Transverse colon (tissue), 4 donors: ENCODE measurements at regions not wholly inside any gene's neighbourhood (a gene's known extent, or its start where the extent isn't known, plus 50 kb on each side); places are given as distances from the start of the nearest gene placed in this dataset.

ENCODE experiments used
- DNase-seq: peaks from one replicate; pipeline ENCODE4 v3.0.0-alpha.2; 2019
- H3K27ac ChIP-seq, 4 donors: fragments of 200-600 bp; sonication (generic); 2 replicates each; pipeline ENCODE4 v1.5.1; 2016 to 2018; ENCODE audit warnings: inconsistent platforms in 4 of 4
- H3K27me3 ChIP-seq: fragments of 200-600 bp; sonication (generic); 2 replicates; pipeline ENCODE4 v1.5.1; 2017; ENCODE audit warnings: inconsistent platforms
- H3K36me3 ChIP-seq, 4 donors: fragments of 200-600 bp; sonication (generic); 2 replicates each; pipeline ENCODE4 v1.5.1; 2017 to 2019; ENCODE audit warnings: inconsistent platforms in 4 of 4
- H3K4me1 ChIP-seq, 4 donors: fragments of 200-600 bp; sonication (generic); 2 replicates each; pipeline ENCODE4 v1.5.1; 2017 to 2020; ENCODE audit warnings: inconsistent platforms in 4 of 4
- H3K4me3 ChIP-seq, 4 donors: fragments of 200-600 bp; sonication (generic); 1 replicate in 1 of 4; 2 replicates in 3 of 4; pipeline versions ENCODE4 v1.5.1 to v1.6.1; 2017 to 2019; ENCODE audit warnings: inconsistent platforms in 4 of 4
- H3K9me3 ChIP-seq, 2 donors: fragments of 200-600 bp; sonication (generic); 2 replicates each; pipeline ENCODE4 v1.5.1; 2017 to 2019; ENCODE audit warnings: inconsistent platforms in 2 of 2
- EP300 ChIP-seq: sonication (generic); formaldehyde crosslinking; IDR thresholded peaks from one replicate; pipeline ENCODE4 v1.6.1; 2017; ENCODE audit warnings: antibody characterized with exemption, low read depth
- POLR2A ChIP-seq: fragments of 450-650 bp; IDR thresholded peaks from one replicate; pipeline ENCODE4 v1.6.1; 2016; ENCODE audit warnings: antibody characterized with exemption, mild to moderate bottlenecking, moderate library complexity
- POLR2AphosphoS5 ChIP-seq, 3 donors: sonication (generic); formaldehyde crosslinking; IDR thresholded peaks; one replicate each; pipeline ENCODE4 v1.6.1; 2016; ENCODE audit warnings: antibody characterized with exemption in 3 of 3
- WGBS, 2 donors: methylation state at CpG; one replicate each; pipeline ENCODE4 v1.1.5; 2018; ENCODE audit warnings: low coverage in 1 of 2; 5-methylcytosine and 5-hydroxymethylcytosine counted together
- in situ Hi-C, 4 donors: fragments of 200-750 bp; cut with MboI; loops; one replicate each; pipeline versions ENCODE4 v1.15.0 to v1.15.1; 2017; ENCODE audit warnings: low sequenced_read_pairs in 3 of 4, low pct_ligation_motif_present in 1 of 4, low pct_unique_long_range_greater_than_20kb in 1 of 4
- intact Hi-C: fragments of 100-400 bp; cut with DNase I; formaldehyde crosslinking; loops from one replicate; pipeline ENCODE4 v1.15.1; 2023; ENCODE audit warnings: low total_unique reads
- TF ChIP-seq, protein P1 (sequence below), 5 experiments: fragments of 200-600 bp in 3 of 5; fragments of 450-650 bp in 2 of 5; sonication (generic) in 3 of 5; IDR thresholded peaks; 1 replicate in 2 of 5; 2 replicates in 3 of 5; pipeline ENCODE4 v1.5.1; 2016 to 2017; ENCODE audit warnings: antibody characterized with exemption in 5 of 5, inconsistent platforms in 3 of 5, mild to moderate bottlenecking in 2 of 5, moderate library complexity in 1 of 5

DNA sequence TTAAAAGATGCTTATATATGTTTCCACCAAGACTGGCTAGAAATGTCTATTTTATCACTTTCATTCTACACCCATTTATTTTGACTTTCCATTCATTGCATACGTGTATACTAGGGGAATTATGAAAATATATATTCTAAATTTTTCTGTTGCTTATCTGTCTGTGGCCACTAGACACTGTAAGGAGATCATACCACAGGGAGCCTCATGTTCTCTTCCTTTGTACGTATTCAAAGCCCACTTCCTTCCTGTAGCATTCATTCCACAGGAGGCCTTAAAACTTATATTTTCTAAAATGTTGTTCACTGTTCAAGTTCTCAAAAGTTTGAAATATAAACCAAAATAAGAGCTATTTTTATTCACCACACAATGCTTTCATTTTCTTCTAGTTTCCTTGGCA is 1848.9 kb upstream of the TENM3 start:
- in situ Hi-C loops, result no loop called here
- Histone ChIP-seq H3K9me3 (no peaks in the 10 kb centered on the region), H3K27me3 (no peaks in the 10 kb centered on the region), H3K27ac (no peak overlapping the region), H3K4me3 (no peak overlapping the region), H3K4me1 (no peaks in the 10 kb centered on the region), H3K36me3 (no peaks in the 10 kb centered on the region)
- no peak for DNase-seq
- 45 to 67% methylated on average over 2 of the region's 2 CpGs for WGBS, 2 donors
- TF ChIP-seq EP300 (no peak), POLR2AphosphoS5 (IDR thresholded peaks at IDR 0.05) (no peak), POLR2A (no peak)
- TF ChIP-seq, protein P1, sequence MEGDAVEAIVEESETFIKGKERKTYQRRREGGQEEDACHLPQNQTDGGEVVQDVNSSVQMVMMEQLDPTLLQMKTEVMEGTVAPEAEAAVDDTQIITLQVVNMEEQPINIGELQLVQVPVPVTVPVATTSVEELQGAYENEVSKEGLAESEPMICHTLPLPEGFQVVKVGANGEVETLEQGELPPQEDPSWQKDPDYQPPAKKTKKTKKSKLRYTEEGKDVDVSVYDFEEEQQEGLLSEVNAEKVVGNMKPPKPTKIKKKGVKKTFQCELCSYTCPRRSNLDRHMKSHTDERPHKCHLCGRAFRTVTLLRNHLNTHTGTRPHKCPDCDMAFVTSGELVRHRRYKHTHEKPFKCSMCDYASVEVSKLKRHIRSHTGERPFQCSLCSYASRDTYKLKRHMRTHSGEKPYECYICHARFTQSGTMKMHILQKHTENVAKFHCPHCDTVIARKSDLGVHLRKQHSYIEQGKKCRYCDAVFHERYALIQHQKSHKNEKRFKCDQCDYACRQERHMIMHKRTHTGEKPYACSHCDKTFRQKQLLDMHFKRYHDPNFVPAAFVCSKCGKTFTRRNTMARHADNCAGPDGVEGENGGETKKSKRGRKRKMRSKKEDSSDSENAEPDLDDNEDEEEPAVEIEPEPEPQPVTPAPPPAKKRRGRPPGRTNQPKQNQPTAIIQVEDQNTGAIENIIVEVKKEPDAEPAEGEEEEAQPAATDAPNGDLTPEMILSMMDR (IDR thresholded peaks at IDR 0.05), result no peak
- intact Hi-C loops, result no loop called here

DNA sequence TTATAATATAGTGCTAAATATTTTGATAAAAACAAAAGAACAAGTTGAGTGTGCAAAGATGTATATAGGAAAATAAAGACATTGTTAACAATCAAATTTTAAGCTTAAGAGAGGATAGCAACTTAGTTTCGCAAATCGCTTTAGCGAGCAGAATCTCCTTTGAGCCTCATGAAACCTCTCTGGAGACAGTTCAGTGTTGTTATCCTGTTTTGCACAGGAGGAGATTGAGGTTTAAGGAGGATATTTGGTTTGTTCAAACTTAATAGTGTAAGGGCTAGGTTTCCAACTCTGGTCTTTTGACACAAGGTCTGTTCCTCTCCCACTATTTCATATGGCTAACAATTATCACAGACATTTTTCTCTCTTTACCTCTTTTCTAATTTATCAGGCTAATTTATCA is 1848.5 kb upstream of the TENM3 start:
- 69 to 92% methylated on average over 3 of the region's 3 CpGs for WGBS, 2 donors
- DNase-seq, result no peak
- no peaks in the 10 kb centered on the region for H3K36me3 ChIP-seq
- TF ChIP-seq EP300, result no peak
- no peak for TF ChIP-seq POLR2A
- TF ChIP-seq, protein P1 (IDR thresholded peaks at IDR 0.05), result no peak
- TF ChIP-seq POLR2AphosphoS5 (IDR thresholded peaks at IDR 0.05), result no peak
- intact Hi-C loops (no loop called here), in situ Hi-C loops (no loop called here)
- H3K27me3 ChIP-seq, result no peaks in the 10 kb centered on the region
- no peaks in the 10 kb centered on the region for H3K4me1 ChIP-seq
- H3K4me3 ChIP-seq, result no peak overlapping the region
- no peak overlapping the region for H3K27ac ChIP-seq
- no peaks in the 10 kb centered on the region for H3K9me3 ChIP-seq

GRCh38 chr4:180398564-180398963 is 1844.6 kb upstream of the TENM3 start:
- WGBS, 2 donors, result 73 to 75% methylated on average over 4 of the region's 4 CpGs
- Histone ChIP-seq H3K4me1 (no peaks in the 10 kb centered on the region), H3K9me3 (no peaks in the 10 kb centered on the region), H3K36me3 (no peaks in the 10 kb centered on the region), H3K27me3 (no peaks in the 10 kb centered on the region), H3K27ac (no peak overlapping the region), H3K4me3 (no peak overlapping the region)
- no peak for DNase-seq
- TF ChIP-seq POLR2A, result no peak
- no peak for TF ChIP-seq EP300
- TF ChIP-seq, protein P1 (IDR thresholded peaks at IDR 0.05), result no peak
- no peak for TF ChIP-seq POLR2AphosphoS5 (IDR thresholded peaks at IDR 0.05)
- intact Hi-C loops (no loop called here), in situ Hi-C loops (no loop called here)

- no peak for DNase-seq
- no peaks in the 10 kb centered on the region for H3K4me1 ChIP-seq
- 40 to 75% methylated on average over 1 to 4 of the region's 4 CpGs for WGBS, 2 donors
- H3K27me3 ChIP-seq, result no peaks in the 10 kb centered on the region
- in situ Hi-C loops, result no loop called here
- H3K4me3 ChIP-seq, result no peak overlapping the region
- no peaks in the 10 kb centered on the region for H3K9me3 ChIP-seq
- no peak overlapping the region for H3K27ac ChIP-seq
- intact Hi-C loops, result no loop called here
- H3K36me3 ChIP-seq, result no peaks in the 10 kb centered on the region
- no peak for TF ChIP-seq EP300
- TF ChIP-seq POLR2A, result no peak
- TF ChIP-seq, protein P1 (IDR thresholded peaks at IDR 0.05), result no peak
- no peak for TF ChIP-seq POLR2AphosphoS5 (IDR thresholded peaks at IDR 0.05)
These were observed 1835.8 kb upstream of the TENM3 start for GRCh38 chr4:180407275-180407885.
